ENCODE measurements at regions not wholly inside any gene's neighbourhood (a gene's known extent, or its start where the extent isn't known, plus 50 kb on each side); places are given as distances from the start of the nearest gene placed in this dataset.
"Not testable (repeated sequence)": the region's sequence is repeated elsewhere in the genome, so short reads cannot be mapped to it uniquely, and the experiment has no call there.

- DNase-seq: no peak
- H3K4me3 Mint-ChIP-seq: no peak overlapping the region
- H3K4me1 Mint-ChIP-seq: no peaks in the 10 kb centered on the region
- H3K36me3 Mint-ChIP-seq (ENCODE audit: low read depth): no peaks in the 10 kb centered on the region
- intact Hi-C loops (cut with micrococcal nuclease): no loop called here
- no peaks in the 10 kb centered on the region for H3K27me3 Mint-ChIP-seq
- H3K27ac Mint-ChIP-seq: no peak overlapping the region
- peaks cover 3% of the 10 kb centered on the region for H3K9me3 Mint-ChIP-seq
Observed at GRCh38 chr3:107142786-107143575, 234.3 kb upstream of the CCDC54 start.

DNA sequence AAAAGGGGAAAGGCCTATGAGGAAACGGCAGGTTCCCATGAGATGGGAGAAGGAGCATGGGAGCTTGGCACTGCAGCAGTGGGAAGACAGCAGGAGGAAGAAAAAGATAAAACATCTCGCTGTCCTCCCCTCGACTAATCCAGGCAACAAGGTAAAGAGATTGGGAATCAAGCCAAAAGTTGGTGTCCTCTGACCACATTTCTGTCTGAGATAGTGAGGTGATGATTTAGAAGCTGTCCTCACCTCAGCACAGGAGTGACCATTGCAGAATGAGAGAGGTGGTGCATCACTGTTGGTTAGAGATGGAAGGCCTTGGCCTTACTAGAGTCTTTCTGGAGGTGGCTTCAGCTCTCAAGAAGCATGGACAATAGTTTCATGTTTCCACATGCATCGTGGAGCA is 226.6 kb upstream of the CCDC54 start:
- H3K27me3 Mint-ChIP-seq: no peaks in the 10 kb centered on the region
- no peak overlapping the region for H3K27ac Mint-ChIP-seq
- DNase-seq: no peak
- no peaks in the 10 kb centered on the region for H3K36me3 Mint-ChIP-seq (ENCODE audit: low read depth)
- intact Hi-C loops (cut with micrococcal nuclease): no loop called here
- H3K4me3 Mint-ChIP-seq: no peak overlapping the region
- no peaks in the 10 kb centered on the region for H3K4me1 Mint-ChIP-seq
- peaks cover 3% of the 10 kb centered on the region for H3K9me3 Mint-ChIP-seq

- no peak for DNase-seq
- intact Hi-C loops (cut with micrococcal nuclease): no loop called here
- Mint-ChIP-seq H3K36me3 (ENCODE audit: low read depth) (no peaks in the 10 kb centered on the region), H3K4me1 (no peaks in the 10 kb centered on the region), H3K4me3 (no peak overlapping the region), H3K27ac (no peak overlapping the region), H3K27me3 (no peaks in the 10 kb centered on the region), H3K9me3 (peaks cover 18% of the 10 kb centered on the region)
Observed at GRCh38 chr3:107153981-107154380, 223.3 kb upstream of the CCDC54 start.

DNA sequence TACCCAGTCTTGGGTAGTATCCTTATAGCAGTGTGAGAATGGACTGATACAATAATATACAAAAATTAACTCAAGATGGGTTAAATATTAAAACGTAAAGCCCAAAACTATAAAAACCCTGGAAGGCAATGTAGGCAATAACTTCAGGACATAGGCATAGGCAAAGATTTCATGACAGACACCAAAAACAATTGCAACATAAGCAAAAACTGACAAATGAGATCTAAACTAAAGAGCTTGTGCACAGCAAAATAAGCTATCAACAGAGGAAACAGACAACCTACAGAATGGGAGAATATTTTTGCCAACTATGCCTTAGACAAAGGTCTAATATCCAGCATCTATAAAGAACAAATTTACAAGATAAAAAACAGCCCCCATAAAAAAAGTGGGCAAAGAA is 204.8 kb upstream of the CCDC54 start:
- Mint-ChIP-seq H3K4me3 (no peak overlapping the region), H3K27me3 (no peaks in the 10 kb centered on the region), H3K27ac (no peak overlapping the region), H3K9me3 (peaks cover 8% of the 10 kb centered on the region), H3K36me3 (ENCODE audit: low read depth) (no peaks in the 10 kb centered on the region), H3K4me1 (no peaks in the 10 kb centered on the region)
- intact Hi-C loops (cut with micrococcal nuclease): no loop called here
- DNase-seq: no peak

- no peak for DNase-seq
- Mint-ChIP-seq H3K27ac (no peak overlapping the region), H3K4me3 (no peak overlapping the region), H3K36me3 (ENCODE audit: low read depth) (no peaks in the 10 kb centered on the region), H3K9me3 (no peaks in the 10 kb centered on the region), H3K4me1 (no peaks in the 10 kb centered on the region), H3K27me3 (peaks cover 10% of the 10 kb centered on the region)
- intact Hi-C loops (cut with micrococcal nuclease): no loop called here
Observed at GRCh38 chr3:107184375-107184774, 192.9 kb upstream of the CCDC54 start.

- DNase-seq: no peak
- Mint-ChIP-seq H3K9me3 (no peaks in the 10 kb centered on the region), H3K27ac (no peak overlapping the region), H3K4me3 (no peak overlapping the region), H3K4me1 (no peaks in the 10 kb centered on the region), H3K36me3 (ENCODE audit: low read depth) (no peaks in the 10 kb centered on the region), H3K27me3 (peaks cover 10% of the 10 kb centered on the region)
- intact Hi-C loops (cut with micrococcal nuclease): no loop called here
Observed at GRCh38 chr3:107188262-107188661, 189.0 kb upstream of the CCDC54 start.

DNA sequence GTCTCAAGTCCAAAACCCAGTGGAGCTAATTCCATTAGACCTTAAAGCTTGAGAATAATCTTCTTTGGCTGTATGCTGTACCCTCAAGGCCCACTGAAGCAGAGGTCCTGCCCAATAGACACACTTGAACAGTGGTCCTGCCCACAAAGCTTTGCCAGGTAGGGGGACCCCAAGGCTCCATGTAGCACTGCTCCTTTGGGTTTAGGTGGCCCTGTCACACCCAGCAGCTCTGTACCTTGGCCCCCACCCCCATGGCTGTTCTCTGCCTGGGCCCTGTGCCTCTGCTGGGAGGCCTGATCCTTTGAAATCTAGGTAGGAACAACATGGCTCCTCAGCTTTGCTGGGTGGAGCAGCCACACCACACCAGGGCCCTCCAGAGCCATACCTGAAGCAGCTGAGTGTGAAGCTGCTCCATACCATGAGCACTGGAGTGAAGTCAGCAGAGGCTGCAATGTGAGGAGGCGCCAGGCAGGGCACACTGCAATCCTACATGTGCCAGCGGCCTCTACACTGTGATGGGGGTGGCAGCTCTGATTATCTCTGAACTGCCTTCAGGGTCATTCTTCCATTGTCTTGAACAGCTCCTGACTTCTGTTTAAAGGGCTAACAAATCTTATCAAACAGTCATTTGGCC is 188.0 kb upstream of the CCDC54 start:
- Mint-ChIP-seq H3K9me3 (no peaks in the 10 kb centered on the region), H3K4me3 (no peak overlapping the region), H3K27ac (no peak overlapping the region), H3K36me3 (ENCODE audit: low read depth) (no peaks in the 10 kb centered on the region), H3K27me3 (peaks cover 8% of the 10 kb centered on the region), H3K4me1 (no peaks in the 10 kb centered on the region)
- no peak for DNase-seq
- intact Hi-C loops (cut with micrococcal nuclease): no loop called here

DNA sequence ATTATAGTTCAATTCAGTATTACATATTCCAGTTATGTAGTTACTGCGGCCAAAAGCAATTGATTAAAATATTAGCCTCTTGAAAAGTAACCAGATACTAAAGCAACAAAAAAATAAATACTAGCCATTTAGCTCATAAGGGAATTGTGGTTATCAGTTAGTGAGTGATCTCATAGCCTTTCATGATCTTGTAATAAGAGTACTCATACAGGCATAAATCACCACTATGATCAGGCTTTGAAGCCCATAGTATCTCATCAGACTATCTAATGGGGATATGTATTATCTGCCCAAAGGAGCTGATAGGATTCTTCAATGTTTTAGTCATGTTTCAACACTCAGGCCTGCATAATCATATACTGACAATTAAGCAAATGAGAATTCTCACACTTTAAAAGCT is 184.1 kb upstream of the CCDC54 start:
- Mint-ChIP-seq H3K27me3 (peaks cover 9% of the 10 kb centered on the region), H3K4me3 (no peak overlapping the region)

DNA sequence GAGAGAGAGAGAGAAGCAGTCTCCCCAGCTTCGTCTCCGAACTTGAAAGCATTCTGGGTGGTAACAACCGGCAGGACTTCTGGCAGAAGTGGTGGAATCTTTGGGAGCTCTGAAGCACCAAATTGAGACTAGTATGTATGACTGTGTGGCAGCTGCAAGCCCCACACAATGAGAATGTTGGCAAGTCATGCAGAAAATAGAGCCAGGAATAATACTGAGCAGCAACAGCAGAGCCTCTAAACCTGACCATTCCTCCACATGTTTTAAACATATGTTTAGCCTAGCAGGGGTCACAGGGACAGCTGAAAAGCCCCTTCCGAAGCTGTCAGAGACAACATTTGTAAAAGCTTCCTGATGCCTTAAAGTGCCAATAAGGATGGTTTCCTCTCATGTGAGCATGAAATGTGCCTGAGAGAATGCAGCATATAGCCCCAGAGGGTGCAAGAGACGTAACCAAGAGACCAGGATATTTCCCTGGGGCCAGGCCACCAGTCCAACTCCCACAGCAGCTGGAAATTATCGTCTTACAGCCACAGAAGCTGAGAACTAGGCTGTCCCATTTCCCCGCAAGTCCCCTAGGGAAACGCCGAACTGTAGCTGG is 178.6 kb upstream of the CCDC54 start:
- intact Hi-C loops (cut with micrococcal nuclease): no loop called here
- Mint-ChIP-seq H3K9me3 (no peaks in the 10 kb centered on the region), H3K27me3 (peaks cover 15% of the 10 kb centered on the region), H3K4me3 (no peak overlapping the region), H3K27ac (no peak overlapping the region), H3K36me3 (ENCODE audit: low read depth) (no peaks in the 10 kb centered on the region), H3K4me1 (no peaks in the 10 kb centered on the region)
- no peak for DNase-seq

More for the DNA sequence above, 184.1 kb upstream of the CCDC54 start:
- intact Hi-C loops (cut with micrococcal nuclease): no loop called here
- no peak overlapping the region for H3K27ac Mint-ChIP-seq
- no peak for DNase-seq
- no peaks in the 10 kb centered on the region for H3K36me3 Mint-ChIP-seq (ENCODE audit: low read depth)
- no peaks in the 10 kb centered on the region for H3K4me1 Mint-ChIP-seq
- no peaks in the 10 kb centered on the region for H3K9me3 Mint-ChIP-seq

- Mint-ChIP-seq H3K27ac (no peak overlapping the region), H3K4me1 (no peaks in the 10 kb centered on the region), H3K27me3 (peaks cover 11% of the 10 kb centered on the region), H3K9me3 (no peaks in the 10 kb centered on the region), H3K36me3 (ENCODE audit: low read depth) (no peaks in the 10 kb centered on the region), H3K4me3 (no peak overlapping the region)
- intact Hi-C loops (cut with micrococcal nuclease): no loop called here
- DNase-seq: no peak
Observed at GRCh38 chr3:107201146-107201545, 176.1 kb upstream of the CCDC54 start.

- DNase-seq; H3K4me3 Mint-ChIP-seq; H3K36me3 Mint-ChIP-seq (ENCODE audit: low read depth); H3K27ac Mint-ChIP-seq; H3K9me3 Mint-ChIP-seq; H3K4me1 Mint-ChIP-seq; intact Hi-C loops (cut with micrococcal nuclease): not testable (repeated sequence)
- H3K27me3 Mint-ChIP-seq: peaks cover 15% of the 10 kb centered on the region
Observed at GRCh38 chr3:107202885-107203284, 174.4 kb upstream of the CCDC54 start.

- no peaks in the 10 kb centered on the region for H3K4me1 Mint-ChIP-seq
- H3K9me3 Mint-ChIP-seq: no peaks in the 10 kb centered on the region
- DNase-seq: no peak
- no peak overlapping the region for H3K27ac Mint-ChIP-seq
- no peaks in the 10 kb centered on the region for H3K36me3 Mint-ChIP-seq (ENCODE audit: low read depth)
- no peak overlapping the region for H3K4me3 Mint-ChIP-seq
- intact Hi-C loops (cut with micrococcal nuclease): no loop called here
- H3K27me3 Mint-ChIP-seq: peaks cover 17% of the 10 kb centered on the region
Observed at GRCh38 chr3:107204121-107204520, 173.1 kb upstream of the CCDC54 start.

GRCh38 chr3:107205358-107205757 is 171.9 kb upstream of the CCDC54 start:
- no peak for DNase-seq
- no peak overlapping the region for H3K4me3 Mint-ChIP-seq
- no peaks in the 10 kb centered on the region for H3K36me3 Mint-ChIP-seq (ENCODE audit: low read depth)
- H3K4me1 Mint-ChIP-seq: no peaks in the 10 kb centered on the region
- no peaks in the 10 kb centered on the region for H3K9me3 Mint-ChIP-seq
- H3K27ac Mint-ChIP-seq: no peak overlapping the region
- peaks cover 17% of the 10 kb centered on the region for H3K27me3 Mint-ChIP-seq
- intact Hi-C loops (cut with micrococcal nuclease): no loop called here

DNA sequence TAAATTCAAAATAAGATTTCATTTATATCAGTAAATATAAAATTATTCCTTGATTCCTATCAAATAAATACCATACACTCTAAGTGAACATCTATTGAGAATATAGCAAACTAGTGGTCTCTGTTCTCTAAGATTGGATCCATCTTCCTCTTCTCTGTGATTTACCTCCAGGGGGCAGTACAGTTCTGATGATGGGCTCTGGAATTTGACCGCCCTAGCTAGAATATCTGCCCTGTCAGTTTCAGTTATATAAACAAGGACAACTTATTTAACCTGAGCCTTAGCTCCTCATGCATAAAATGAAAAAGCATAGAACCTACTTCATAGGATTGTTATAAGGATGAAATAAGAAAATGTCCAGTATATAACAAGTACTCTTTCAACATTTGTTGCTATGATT is 171.1 kb upstream of the CCDC54 start:
- Mint-ChIP-seq H3K27ac (no peak overlapping the region), H3K4me3 (no peak overlapping the region), H3K36me3 (ENCODE audit: low read depth) (no peaks in the 10 kb centered on the region), H3K4me1 (no peaks in the 10 kb centered on the region), H3K9me3 (no peaks in the 10 kb centered on the region), H3K27me3 (peaks cover 17% of the 10 kb centered on the region)
- peak; percentile 59 for DNase-seq
- intact Hi-C loops (cut with micrococcal nuclease): no loop called here
